ENCODE measurements at regions not wholly inside any gene's neighbourhood (a gene's known extent, or its start where the extent isn't known, plus 50 kb on each side); places are given as distances from the start of the nearest gene placed in this dataset.
"Not testable (repeated sequence)": the region's sequence is repeated elsewhere in the genome, so short reads cannot be mapped to it uniquely, and the experiment has no call there.

DNA sequence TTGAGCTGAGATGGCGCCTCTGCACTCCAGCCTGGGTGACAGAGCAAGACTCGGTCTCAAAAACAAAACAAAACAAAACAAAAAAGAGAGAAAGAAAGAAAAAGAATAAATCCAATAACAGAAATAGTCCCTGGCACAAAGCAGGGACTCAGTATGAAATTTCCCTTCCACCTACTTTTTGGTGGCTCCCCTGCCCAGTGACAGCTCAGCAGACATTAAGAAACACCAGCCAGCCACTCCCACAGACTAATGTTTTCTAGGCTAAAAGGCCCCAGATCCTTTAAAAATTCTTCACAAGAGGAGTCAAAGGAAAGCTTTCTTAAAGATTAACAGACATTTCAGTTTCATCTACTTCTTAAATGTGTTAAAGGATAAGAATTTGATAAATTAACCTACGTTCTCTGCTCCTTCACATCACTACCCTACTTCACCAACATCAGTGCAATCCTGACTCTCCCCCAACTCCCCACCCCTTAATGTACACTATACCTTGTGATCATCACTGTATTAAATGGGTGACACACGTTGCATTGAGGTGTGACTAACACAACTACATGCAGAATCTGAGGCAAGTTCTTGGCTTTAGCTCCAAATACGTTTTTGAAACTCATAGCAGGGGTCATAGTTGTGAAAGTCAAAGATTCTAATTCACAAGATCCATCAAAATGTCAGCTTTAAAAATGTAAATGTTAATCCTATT, 114.5 kb upstream of the CAV2 start:
- DNase-seq: no peak

DNA sequence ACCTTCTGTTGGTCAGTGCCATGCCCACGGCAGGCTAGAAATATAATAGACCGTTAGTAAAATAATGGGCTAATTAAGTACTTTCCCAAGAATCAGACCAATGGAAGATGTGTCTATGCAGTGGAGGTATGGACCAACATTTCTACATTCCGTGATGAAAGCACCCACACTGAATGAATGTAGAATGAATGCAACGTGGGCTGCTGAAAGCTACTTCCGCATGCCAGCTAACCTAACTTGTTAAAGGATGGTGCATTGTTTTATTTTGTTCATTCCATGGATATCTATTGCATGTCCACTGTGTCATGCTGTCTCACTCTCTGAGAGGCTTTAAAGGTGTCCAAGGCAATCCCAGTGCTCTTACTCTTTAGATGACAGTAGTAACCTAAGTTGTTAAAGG, 112.9 kb upstream of the CAV2 start:
- no peak for DNase-seq

DNA sequence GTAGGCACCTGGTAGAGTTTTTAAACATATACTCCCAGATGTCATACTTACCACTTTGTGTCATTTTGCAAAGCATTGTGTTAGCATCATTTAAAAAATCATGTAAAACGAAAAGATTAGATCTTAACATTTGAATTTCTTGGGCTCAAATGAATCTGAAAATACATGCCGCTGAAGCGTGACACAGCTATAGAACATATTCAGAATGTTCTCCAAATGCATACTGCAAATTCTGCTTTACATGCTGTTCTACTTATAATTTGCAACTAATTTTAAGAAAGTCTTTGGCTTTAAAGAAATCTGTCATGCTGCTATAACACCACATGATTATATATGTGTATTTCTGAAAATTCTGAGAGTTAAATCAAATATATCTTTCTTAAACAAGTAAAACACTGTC, 109.2 kb upstream of the CAV2 start:
- no peak for DNase-seq

DNA sequence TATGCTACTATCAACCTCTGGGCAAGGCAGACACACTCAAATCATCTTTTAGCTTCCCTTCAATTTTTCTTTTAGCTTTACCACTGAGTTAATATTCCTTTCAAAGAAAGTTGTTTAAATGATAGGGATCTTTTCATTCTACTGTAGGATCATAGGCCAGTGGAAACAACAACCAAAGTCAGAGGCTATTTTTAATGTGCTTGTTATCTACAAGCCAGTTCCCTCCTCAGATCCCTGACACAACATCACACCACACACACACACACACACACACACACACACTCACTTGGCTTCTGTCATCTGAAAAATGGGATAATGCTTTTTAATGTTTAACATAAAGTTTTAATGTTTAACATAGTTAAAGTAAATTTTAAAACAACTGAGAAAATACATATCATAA, 106.7 kb upstream of the CAV2 start:
- no peak for DNase-seq

DNA sequence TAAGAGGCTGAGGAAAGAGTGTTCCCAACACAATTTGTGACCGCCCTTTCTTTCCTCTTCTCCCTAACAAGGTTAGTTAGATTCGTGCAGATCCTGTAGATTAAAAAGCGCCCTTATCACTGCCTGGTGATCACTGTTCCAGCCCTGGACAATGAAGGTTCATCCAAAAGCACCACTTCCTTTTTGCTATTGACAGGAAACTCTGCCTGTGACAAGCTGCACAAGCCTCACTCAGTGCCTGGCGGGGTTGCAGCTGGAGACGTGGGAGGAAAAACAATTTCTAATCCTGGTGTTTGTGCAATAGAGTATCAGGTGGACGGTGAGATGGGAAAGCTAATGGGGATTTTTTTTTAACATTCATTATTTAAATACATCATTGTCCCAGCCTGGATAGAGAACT, 105.9 kb upstream of the CAV2 start:
- DNase-seq: no peak

DNA sequence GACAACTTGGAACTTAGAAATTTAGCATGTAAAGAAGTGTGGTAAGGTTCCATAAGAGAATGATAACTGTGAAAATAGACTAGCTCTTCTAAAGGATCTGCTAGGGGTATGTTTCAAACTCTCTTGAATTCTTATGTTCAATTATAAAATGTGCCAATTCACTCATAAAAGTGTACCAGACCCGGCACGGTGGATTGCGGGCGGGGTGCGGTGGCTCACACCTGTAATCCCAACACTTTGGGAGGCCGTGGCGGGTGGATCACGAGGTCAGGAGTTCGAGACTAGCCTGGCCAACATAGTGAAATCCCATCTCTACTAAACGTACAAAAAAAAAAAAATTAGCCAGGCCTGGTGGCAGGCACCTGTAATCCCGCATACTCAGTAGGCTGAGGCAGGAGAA, 105.4 kb upstream of the CAV2 start:
- no peak for DNase-seq

DNA sequence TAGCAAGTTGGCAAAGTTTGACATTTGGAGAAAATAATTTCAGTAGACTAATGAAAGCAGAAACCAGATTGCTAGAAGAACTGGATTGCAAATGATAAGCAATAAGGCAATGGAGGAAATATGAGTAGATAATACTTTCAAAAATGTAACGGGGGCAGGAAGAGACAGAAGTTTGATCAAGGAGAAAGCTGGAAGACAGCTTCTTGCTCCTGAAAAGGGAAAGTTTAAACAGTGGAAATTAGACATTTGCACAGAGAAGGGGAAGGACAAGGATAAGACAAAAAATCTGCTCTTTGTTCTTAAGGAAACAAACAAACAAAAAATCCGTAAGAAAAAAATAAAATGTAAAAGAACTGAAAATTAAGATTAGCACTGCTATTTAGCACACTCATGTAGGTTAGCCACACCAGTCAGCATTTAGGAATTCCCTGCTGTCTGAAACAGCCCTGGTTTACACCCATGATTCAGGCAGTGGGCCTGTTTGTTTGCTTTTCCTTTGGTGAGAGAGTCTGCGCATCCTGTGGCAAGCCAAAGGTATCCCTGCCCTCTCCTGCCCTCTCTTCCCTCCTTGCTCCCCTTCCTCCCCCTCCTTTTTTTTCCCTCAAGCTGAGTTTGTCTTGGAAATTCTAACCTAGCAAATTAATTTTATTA, 104.3 kb upstream of the CAV2 start:
- DNase-seq: no peak

DNA sequence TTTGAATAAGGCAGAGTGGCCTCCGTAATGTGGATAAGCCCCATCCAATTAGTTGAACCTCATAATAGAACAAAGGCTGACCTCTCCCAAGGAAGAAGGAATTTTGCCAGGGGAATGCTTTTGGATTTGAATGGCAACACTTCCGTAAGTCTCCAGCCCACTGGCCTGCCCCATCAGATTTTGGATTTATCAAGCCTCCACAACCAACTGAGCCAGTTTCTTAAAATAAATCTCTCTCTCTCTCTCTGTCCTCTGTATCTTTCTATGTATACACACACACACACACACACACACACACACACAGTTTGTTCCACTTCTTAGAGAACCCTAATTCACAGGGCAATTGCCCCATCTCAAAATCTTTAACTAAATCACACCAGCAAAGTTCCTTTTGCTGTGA, 100.9 kb upstream of the CAV2 start:
- DNase-seq: no peak

DNA sequence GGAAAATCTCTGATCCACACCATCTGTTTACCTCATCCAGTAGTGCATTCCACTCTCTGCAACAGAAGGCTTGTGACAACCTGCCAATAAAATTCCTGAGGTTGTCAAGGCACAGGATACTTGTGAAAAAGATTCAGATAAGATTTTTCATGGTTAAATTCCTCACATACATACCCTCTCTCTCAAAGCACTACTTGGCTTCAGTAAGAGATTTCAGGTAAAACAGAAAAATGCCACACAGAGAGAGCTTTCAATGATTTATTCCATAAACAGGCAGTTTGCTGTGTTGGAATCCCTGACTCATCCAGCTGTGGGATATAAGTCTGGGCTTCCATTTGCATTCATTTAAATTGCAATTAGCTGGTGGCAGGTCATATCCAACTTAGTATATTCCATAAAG, 99.7 kb upstream of the CAV2 start:
- no peak for DNase-seq

DNA sequence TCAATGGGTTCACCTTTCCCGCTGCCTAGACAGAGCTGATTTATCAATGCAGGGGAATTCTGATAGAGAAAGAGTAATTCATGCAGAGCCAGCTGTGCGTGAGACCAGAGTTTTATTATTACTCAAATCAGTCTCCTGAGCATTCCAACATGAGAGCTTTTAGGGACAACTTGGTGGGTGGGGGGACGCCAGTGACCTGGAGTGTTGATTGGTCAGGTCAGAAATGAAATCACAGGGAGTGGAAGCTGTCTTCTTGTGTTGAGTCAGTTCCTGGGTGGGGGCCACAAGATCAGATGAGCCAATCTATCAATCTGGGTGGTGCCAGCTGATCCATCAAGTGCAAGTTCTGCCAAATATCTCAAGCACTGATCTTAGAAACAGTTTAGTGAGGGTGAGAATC, 99.0 kb upstream of the CAV2 start:
- DNase-seq: no peak

DNA sequence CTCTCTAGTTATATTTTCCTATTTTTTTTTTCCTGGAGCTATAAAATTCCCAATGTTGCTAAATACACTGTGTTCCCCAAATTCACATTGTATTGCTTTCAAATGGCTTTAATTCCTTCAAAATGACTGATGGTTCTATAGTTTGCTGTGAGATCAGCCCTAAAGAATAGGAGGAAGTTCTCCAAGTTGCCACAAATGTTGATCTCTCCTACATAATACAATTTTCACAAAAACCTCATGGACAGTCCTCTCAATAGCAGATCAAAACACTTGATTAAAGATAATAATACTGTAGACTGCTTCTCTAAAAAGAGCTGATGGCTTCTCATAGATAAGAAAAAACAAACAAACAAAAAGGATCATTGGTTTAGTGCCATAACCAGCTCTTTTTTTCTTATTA, 97.8 kb upstream of the CAV2 start:
- no peak for DNase-seq

DNA sequence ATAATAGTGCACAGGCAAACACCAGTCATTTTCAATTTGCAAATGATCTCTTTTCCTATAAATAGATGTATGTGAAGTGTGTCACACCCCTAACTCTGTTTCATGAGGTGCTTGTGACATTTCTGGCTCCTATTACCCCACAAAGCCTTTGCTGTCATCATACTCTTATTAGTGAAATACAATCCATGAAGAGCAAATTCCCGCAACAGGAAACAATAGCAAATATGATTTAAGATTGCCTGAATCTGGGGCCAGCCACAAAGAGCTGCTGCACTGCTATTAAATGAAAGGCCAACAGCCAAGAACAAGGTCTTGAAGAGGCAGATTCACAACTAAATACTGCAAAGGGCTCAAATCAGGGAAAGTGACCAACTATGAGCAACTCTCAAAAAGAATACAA, 96.3 kb upstream of the CAV2 start:
- no peak for DNase-seq

DNA sequence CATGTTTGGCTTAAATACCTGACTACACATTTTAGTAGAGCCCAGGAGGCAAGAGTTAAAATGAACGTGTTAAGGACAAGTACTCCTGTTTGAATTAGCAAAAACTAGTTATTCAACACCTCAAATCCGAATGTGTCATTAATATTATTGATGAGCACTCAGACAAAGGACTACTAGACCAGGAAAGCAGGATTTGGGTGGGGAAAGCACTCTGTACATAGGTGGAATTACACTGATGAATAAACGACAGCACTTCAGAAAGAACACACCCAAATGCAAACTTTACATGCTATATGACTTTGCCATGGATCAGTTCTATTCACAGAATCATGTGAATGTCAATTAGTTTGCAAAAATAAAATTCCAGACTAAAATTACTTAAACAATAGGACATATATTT, 95.1 kb upstream of the CAV2 start:
- no peak for DNase-seq

DNA sequence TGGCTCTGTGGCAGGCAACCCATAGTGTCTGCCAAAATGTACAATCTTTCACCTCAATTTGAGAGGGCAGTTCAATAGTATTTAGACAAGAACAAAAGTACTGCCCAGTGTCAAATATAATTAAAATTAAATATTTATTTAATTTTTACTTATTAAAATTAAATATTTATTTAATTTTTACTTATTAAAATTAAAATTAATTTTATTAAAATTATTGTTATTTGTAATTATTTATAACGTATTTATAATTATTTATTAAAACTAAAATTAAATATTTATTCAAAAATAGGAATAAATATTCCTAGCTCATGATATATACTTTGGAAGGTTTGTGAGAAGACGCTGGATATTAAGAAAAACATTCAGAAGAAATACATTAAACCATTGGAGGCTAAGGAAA, 93.7 kb upstream of the CAV2 start:
- no peak for DNase-seq

DNA sequence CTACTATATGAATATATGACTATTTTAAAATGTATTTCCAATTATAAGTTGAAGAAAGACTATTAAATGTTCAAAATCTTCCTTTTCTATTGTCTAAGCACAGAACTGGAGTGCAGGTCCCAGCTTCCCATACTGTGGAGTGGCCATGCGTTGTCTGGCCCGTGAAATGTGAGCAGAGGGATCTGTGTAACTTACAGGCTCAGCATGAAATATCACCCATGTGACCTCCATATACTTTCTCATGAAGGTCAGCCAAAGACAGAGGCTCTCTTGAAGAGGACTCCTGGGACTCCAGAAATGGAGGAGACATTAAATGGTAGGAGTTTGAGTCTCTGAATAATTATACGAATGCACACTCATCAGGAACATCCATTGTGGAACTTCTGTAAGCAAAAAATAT, 92.4 kb upstream of the CAV2 start:
- no peak for DNase-seq

DNA sequence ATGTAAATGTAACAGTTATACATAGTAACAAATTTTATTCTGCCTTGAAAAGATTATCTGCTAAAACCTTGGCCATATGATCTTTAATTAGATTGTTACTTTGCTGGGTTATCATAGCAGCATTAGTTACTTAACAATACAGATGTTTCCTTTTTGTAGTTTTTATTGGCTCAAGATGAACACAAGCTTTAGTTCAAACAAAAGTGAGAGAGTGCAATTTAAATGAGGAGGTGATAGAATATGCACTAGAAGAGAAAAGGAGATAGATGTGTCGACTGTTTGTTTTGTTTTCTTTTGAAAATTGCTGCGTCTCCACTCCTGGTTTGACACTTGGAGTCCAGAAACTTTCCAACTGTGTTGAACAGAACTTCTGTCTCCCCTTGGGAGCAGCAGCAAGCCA, 91.4 kb upstream of the CAV2 start:
- DNase-seq: no peak

DNA sequence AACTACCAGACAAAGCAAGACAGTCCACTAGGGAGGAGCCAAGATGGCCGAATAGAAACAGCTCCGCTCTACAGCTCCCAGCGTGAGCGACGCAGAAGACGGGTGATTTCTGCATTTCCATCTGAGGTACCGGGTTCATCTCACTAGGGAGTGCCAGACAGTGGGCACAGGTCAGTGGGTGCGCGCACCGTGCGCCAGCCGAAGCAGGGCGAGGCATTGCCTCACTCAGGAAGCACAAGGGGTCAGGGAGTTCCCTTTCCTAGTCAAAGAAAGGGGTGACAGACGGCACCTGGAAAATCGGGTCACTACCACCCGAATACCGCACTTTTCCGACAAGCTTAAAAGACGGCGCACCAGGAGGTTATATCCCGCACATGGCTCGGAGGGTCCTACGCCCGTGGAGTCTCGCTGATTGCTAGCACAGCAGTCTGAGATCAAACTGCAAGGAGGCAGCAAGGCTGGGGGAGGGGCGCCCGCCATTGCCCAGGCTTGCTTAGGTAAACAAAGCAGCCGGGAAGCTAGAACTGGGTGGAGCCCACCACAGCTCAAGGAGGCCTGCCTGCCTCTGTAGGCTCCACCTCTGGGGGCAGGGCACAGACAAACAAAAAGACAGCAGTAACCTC, 90.6 kb upstream of the CAV2 start:
- not testable (repeated sequence) for DNase-seq

DNA sequence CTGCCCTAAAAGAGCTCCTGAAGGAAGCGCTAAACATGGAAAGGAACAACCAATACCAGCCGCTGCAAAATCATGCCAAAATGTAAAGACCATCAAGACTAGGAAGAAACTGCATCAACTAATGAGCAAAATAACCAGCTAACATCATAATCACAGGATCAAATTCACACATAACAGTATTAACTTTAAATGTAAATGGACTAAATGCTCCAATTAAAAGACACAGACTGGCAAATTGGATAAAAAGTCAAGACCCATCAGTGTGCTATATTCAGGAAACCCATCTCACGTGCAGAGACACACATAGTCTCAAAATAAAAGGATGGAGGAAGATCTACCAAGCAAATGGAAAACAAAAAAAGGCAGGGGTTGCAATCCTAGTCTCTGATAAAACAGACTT, 88.8 kb upstream of the CAV2 start:
- not testable (repeated sequence) for DNase-seq

DNA sequence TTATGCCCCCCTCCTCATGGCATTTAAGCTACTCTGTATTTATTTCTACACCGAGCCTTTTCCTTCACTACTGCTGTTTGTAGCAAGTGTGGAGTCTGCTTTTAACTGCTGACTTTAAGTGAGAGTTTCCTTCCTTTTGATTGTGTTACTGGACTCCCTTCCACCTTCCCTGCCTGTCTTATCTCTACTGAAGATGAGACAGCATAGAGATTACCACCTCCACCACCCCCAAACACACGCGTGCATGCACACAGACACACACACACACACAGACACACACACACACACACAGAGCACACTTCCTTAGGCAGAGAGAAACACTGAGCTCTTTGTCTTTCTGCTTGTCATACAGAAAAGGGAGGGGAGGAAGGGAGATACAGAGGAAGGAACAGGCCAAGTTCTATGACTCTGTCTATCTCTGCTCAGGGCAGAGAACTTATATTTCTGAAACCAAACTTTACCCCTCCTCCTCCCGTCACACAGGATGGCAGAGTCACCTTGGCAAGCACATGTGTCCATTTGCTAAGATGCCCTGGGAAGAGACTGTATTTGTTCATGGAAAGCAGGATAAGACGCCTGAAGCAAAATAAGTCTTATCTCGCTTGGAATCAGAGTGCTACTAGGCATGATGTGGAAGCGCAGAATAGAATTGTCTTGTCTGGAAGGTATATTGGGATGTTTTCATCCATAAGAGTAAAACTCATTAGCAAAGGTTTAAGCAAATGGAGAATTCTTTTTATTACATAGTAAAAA, 81.8 kb upstream of the CAV2 start:
- DNase-seq: no peak

DNA sequence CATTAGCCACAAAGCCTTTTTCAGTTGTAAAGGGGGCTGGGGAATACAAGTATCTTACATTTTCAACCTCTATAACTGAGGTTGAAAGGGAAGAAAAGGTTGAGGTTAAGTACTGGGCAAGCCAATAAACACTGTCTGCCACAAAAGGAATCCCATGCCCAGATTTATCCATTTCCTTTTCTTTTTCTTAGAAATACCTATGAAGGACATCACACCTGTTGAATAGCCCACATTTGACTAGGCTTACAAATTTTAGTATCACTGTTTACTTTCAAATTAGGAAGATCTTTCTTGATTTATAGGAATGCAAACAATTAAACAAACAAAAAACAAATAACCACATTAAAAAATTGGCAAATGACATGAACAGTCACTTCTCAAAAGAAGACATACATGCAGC, 81.0 kb upstream of the CAV2 start:
- DNase-seq: no peak

DNA sequence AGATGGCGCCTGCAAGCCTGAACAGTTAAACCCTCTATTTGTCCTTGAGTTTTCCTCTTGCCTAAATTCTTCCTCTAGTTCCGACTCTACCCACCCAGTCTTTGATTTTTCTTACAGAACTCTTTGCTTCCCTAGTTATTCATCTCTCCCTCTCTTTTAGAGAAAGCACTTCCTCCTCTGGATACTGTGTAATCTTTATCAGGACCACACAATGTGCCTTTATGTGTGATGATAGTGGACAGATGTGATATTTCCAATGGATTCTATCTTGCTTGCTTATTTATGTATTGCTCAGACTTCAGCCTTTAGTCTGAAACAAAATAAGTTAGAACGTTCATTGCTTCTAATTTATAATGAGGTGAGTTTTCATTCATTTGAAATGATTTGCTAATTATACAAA, 79.5 kb upstream of the CAV2 start:
- DNase-seq: no peak

DNA sequence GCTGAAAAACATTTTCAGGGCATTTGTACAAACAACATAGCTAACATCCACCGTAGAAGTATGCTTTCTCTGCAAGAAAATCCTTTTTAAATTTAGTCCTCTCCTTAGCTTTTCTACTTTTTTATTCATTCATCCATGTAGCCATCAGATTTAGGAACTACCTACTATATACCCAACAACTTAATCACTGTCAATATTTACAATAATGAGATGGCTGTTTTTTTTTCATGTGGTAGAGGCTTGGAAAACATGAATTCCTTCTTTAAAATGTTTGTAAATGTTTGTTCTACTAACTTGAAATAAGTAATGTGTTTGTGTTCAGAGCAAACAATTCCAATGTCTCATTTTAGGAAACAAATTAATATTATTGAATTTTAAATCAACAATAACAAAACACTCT, 78.2 kb upstream of the CAV2 start:
- DNase-seq: no peak

DNA sequence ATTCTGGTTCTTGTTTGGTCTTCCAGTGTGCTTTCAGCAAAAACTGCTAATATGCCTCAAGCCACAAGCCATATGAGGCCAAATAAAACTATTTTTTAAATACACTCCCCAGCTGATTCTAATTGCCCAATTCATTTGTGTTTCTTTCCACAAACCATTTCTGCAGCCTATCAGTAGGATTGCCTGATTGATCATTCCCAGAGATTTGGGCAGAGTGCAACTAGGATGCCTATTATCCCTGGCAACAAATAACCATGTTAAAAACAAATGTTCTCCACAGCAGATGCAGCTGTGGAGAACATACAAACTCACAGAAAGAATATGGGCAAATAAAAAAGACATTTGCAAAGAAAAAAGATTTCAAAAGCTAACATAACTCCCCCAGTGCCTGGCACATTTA, 76.9 kb upstream of the CAV2 start:
- no peak for DNase-seq

DNA sequence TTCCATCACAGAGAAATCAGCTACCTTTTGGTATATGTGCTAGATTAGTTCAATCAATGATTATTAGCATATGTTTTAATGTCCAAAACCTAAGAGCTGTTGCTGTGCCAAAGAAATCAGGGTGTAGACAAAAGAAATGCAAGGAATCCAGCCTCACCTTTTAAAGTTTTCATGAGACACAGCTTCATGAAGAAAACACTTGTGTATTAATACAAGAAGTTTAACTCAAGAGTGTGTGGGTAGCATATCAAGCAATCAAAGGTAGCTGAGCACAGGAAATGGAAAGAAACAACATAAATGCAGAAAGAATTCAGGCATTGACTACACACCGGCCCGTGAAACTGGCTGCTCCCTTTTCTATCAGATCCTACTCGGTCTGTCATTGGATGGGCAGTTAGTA, 76.0 kb upstream of the CAV2 start:
- DNase-seq: no peak
